ENCODE measurements at regions not wholly inside any gene's neighbourhood (a gene's known extent, or its start where the extent isn't known, plus 50 kb on each side); places are given as distances from the start of the nearest gene placed in this dataset.

- H3K79me2 ChIP-seq (ENCODE audit: insufficient read depth, low read length), result no peaks in the 10 kb centered on the region
- H3K4me3 ChIP-seq (ENCODE audit: insufficient read depth, low read length, poor library complexity, severe bottlenecking), result no peak overlapping the region
Observed at GRCh38 chr16:60200161-60200560, 1466.0 kb upstream of the GOT2 start.

DNA sequence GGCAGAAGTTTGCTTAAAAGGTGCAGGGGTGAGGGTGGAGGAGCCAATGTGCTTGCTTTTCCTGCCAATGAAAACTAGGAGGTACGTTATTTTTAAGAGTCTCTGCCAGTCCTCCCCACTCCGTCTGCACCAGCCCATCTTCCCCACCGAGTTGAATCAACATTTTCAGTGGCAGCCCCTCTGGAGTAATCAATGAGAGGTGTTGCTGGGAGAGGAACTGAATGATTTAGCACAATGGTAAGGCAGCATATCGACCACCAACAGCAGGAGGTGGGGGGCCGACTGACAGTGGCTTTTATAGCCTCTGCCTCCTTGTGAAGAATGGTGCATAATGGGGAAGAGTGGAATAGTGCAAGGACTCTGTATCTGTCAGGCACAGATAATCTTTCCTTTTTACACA is 1465.0 kb upstream of the GOT2 start:
- Histone ChIP-seq H3K9ac (ENCODE audit: low read length) (no peak overlapping the region), H3F3A (ENCODE audit: insufficient read depth) (no peaks in the 10 kb centered on the region), H3K9me2 (replicated peaks; ENCODE audit: insufficient read depth, low read length) (no peaks in the 10 kb centered on the region), H4K20me1 (ENCODE audit: low read depth, low read length) (no peaks in the 10 kb centered on the region), H3K4me2 (ENCODE audit: low read depth, low read length, poor library complexity, severe bottlenecking) (no peak overlapping the region), H2AFZ (ENCODE audit: low read depth, low read length, severe bottlenecking) (no peak overlapping the region), H3K9me3 (ENCODE audit: insufficient read depth, low read length) (no peaks in the 10 kb centered on the region), H3K4me3 (ENCODE audit: insufficient read depth, low read length, poor library complexity, severe bottlenecking) (no peak overlapping the region), H3K27ac (ENCODE audit: low read depth, low read length) (no peak overlapping the region), H3K36me3 (ENCODE audit: low read length) (no peaks in the 10 kb centered on the region), H3K27me3 (ENCODE audit: low read length) (no peaks in the 10 kb centered on the region), H3K79me2 (ENCODE audit: insufficient read depth, low read length) (no peaks in the 10 kb centered on the region)
- no peak for TF ChIP-seq EZH2phosphoT487 (conservative IDR thresholded peaks at IDR 0.05; ENCODE audit: low read length)
- TF ChIP-seq, protein P1, sequence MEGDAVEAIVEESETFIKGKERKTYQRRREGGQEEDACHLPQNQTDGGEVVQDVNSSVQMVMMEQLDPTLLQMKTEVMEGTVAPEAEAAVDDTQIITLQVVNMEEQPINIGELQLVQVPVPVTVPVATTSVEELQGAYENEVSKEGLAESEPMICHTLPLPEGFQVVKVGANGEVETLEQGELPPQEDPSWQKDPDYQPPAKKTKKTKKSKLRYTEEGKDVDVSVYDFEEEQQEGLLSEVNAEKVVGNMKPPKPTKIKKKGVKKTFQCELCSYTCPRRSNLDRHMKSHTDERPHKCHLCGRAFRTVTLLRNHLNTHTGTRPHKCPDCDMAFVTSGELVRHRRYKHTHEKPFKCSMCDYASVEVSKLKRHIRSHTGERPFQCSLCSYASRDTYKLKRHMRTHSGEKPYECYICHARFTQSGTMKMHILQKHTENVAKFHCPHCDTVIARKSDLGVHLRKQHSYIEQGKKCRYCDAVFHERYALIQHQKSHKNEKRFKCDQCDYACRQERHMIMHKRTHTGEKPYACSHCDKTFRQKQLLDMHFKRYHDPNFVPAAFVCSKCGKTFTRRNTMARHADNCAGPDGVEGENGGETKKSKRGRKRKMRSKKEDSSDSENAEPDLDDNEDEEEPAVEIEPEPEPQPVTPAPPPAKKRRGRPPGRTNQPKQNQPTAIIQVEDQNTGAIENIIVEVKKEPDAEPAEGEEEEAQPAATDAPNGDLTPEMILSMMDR (IDR thresholded peaks at IDR 0.05; ENCODE audit: insufficient read depth, low read length, poor library complexity, severe bottlenecking), result no peak

More at GRCh38 chr16:60200161-60200560, 1466.0 kb upstream of the GOT2 start:
- no peaks in the 10 kb centered on the region for H3K27me3 ChIP-seq (ENCODE audit: low read length)
- no peaks in the 10 kb centered on the region for H3K36me3 ChIP-seq (ENCODE audit: low read length)
- H3F3A ChIP-seq (ENCODE audit: insufficient read depth), result no peaks in the 10 kb centered on the region
- H3K9me2 ChIP-seq (replicated peaks; ENCODE audit: insufficient read depth, low read length), result no peaks in the 10 kb centered on the region
- no peak overlapping the region for H3K9ac ChIP-seq (ENCODE audit: low read length)
- no peaks in the 10 kb centered on the region for H4K20me1 ChIP-seq (ENCODE audit: low read depth, low read length)
- H2AFZ ChIP-seq (ENCODE audit: low read depth, low read length, severe bottlenecking), result no peak overlapping the region
- no peak overlapping the region for H3K4me2 ChIP-seq (ENCODE audit: low read depth, low read length, poor library complexity, severe bottlenecking)
- no peaks in the 10 kb centered on the region for H3K9me3 ChIP-seq (ENCODE audit: insufficient read depth, low read length)
- H3K27ac ChIP-seq (ENCODE audit: low read depth, low read length), result no peak overlapping the region
- no peak for TF ChIP-seq EZH2phosphoT487 (conservative IDR thresholded peaks at IDR 0.05; ENCODE audit: low read length)
- TF ChIP-seq, protein P1 (IDR thresholded peaks at IDR 0.05; ENCODE audit: insufficient read depth, low read length, poor library complexity, severe bottlenecking), result no peak

DNA sequence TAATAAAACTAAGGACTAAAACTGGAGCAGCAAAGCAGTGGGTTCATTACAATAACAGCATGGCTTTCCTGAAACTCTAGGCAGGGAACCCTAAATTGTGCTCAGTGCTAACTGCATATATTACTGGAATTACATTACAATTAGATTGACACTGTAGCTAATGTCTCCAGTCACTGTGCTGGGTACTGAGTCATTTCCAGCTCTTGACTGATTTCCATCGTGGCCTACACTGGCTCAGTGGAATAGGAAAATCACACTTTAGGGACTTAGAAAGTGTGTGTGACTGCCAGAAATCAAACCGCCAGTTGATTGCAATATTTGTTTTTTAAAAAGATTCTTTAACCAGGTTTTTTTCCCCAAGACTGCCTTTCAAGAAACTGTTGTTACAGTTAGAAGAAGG is 1447.4 kb upstream of the GOT2 start:
- Histone ChIP-seq H3K4me2 (ENCODE audit: low read depth, low read length, poor library complexity, severe bottlenecking) (no peak overlapping the region), H3K36me3 (ENCODE audit: low read length) (no peaks in the 10 kb centered on the region), H3K79me2 (ENCODE audit: insufficient read depth, low read length) (no peaks in the 10 kb centered on the region), H3K9me2 (replicated peaks; ENCODE audit: insufficient read depth, low read length) (no peaks in the 10 kb centered on the region), H3F3A (ENCODE audit: insufficient read depth) (no peaks in the 10 kb centered on the region), H2AFZ (ENCODE audit: low read depth, low read length, severe bottlenecking) (no peak overlapping the region), H3K4me3 (ENCODE audit: insufficient read depth, low read length, poor library complexity, severe bottlenecking) (no peak overlapping the region), H4K20me1 (ENCODE audit: low read depth, low read length) (no peaks in the 10 kb centered on the region), H3K9ac (ENCODE audit: low read length) (no peak overlapping the region), H3K27ac (ENCODE audit: low read depth, low read length) (no peak overlapping the region), H3K9me3 (ENCODE audit: insufficient read depth, low read length) (no peaks in the 10 kb centered on the region), H3K27me3 (ENCODE audit: low read length) (no peaks in the 10 kb centered on the region)
- TF ChIP-seq EZH2phosphoT487 (conservative IDR thresholded peaks at IDR 0.05; ENCODE audit: low read length), result no peak
- TF ChIP-seq, protein P1 (IDR thresholded peaks at IDR 0.05; ENCODE audit: insufficient read depth, low read length, poor library complexity, severe bottlenecking), result no peak

All from SU-DHL-6 (cell line).